Ishikawa (cell line): ENCODE measurements at regions not wholly inside any gene's neighbourhood (a gene's known extent, or its start where the extent isn't known, plus 50 kb on each side); places are given as distances from the start of the nearest gene placed in this dataset.

ENCODE experiments used
- CEBPB ChIP-seq: IDR thresholded peaks from 2 replicates; pipeline ENCODE4 v1.6.1; 2012
- CREB1 ChIP-seq: IDR thresholded peaks from 2 replicates; pipeline ENCODE4 v1.6.1; 2012; ENCODE audit warnings: low read depth
- EGR1 ChIP-seq: IDR thresholded peaks from 2 replicates; pipeline ENCODE4 v1.6.1; 2012
- EP300 ChIP-seq: IDR thresholded peaks from 2 replicates; pipeline ENCODE4 v1.6.1; 2012; ENCODE audit warnings: borderline replicate concordance
- MAX ChIP-seq: IDR thresholded peaks from 2 replicates; pipeline ENCODE4 v1.6.1; 2012
- RAD21 ChIP-seq: IDR thresholded peaks from 2 replicates; pipeline ENCODE4 v1.6.1; 2012; ENCODE audit warnings: low read depth
- REST ChIP-seq: IDR thresholded peaks from 2 replicates; pipeline ENCODE4 v1.6.1; 2012; ENCODE audit warnings: low read depth, mild to moderate bottlenecking
- TAF1 ChIP-seq: IDR thresholded peaks from 2 replicates; pipeline ENCODE4 v1.6.1; 2012; ENCODE audit warnings: low read depth, mild to moderate bottlenecking
- TCF12 ChIP-seq: IDR thresholded peaks from 2 replicates; pipeline ENCODE4 v1.6.1; 2012; ENCODE audit warnings: low read depth
- TEAD4 ChIP-seq: IDR thresholded peaks from 2 replicates; pipeline ENCODE4 v1.6.1; 2012
- USF1 ChIP-seq: IDR thresholded peaks from 2 replicates; pipeline ENCODE4 v1.6.1; 2012
- YY1 ChIP-seq: IDR thresholded peaks from 2 replicates; pipeline ENCODE4 v1.6.1; 2012; ENCODE audit warnings: low read depth
- ZBTB7A ChIP-seq: IDR thresholded peaks from 2 replicates; pipeline ENCODE4 v1.6.1; 2012; ENCODE audit warnings: low read depth

GRCh38 chr3:55364421-55364820 is 122.7 kb downstream of the WNT5A start:
- no peak for TF ChIP-seq YY1
- TF ChIP-seq EP300: no peak
- no peak for TF ChIP-seq CREB1
- TF ChIP-seq MAX: no peak
- no peak for TF ChIP-seq CEBPB
- no peak for TF ChIP-seq REST
- TF ChIP-seq ZBTB7A: no peak
- TF ChIP-seq EGR1: no peak
- no peak for TF ChIP-seq TEAD4
- no peak for TF ChIP-seq TAF1
- no peak for TF ChIP-seq RAD21
- TF ChIP-seq TCF12: no peak
- TF ChIP-seq USF1: no peak
